Heart left ventricle (tissue), 13 donors: ENCODE measurements at regions not wholly inside any gene's neighbourhood (a gene's known extent, or its start where the extent isn't known, plus 50 kb on each side); places are given as distances from the start of the nearest gene placed in this dataset.

Source experiments
- POLR2A ChIP-seq, 2 donors: fragments of 450-650 bp; IDR thresholded peaks; one replicate each; pipeline ENCODE4 v1.6.1; 2017; ENCODE audit warnings: antibody characterized with exemption in 2 of 2, mild to moderate bottlenecking in 2 of 2, moderate library complexity in 2 of 2
- TF ChIP-seq, protein P1 (sequence below), 12 donors: fragments of 200-600 bp; sonication (generic) in 4 of 12; IDR thresholded peaks; one replicate each; pipeline versions ENCODE4 v1.5.0 to v1.8.0; 2018 to 2022; ENCODE audit warnings: antibody characterized with exemption in 12 of 12, mild to moderate bottlenecking in 5 of 12
- donor health status: ischemic (EF 13 %, LVEDD 7.1; RV severe dilation, severe dysfunction).
- donor health status: DM: no; HTN: yes; CAD: no.
- donor health status: DM: no; HTN: no; CAD: no.
- donor health status: ischemic (EF 25% LVEDD 6.9; RV normal size, moderate dysfunction).
- donor health status: ischemic (EF 25% LVEDD 5.7; RV mildly dilated, moderate dysfunction).
- donor health status: ischemic (EF 35%, LVEDD 5.7; RV mildly dilated, moderate dysfunction).
- donor health status: nonischemic (EF 11% LVEDD 7.7; RV severe dilation, severe dysfunction).
- donor health status: DM: yes; HTN: yes; CAD: no.
- donor health status: PGD.
- donor health status: ischemic (EF 29% LVEDD 5.4; RV normal size, mild dysfunction).
- donor health status: nonischemic (EF 23%, LVEDD 6.1; RV moderate dilation, normal function).

DNA sequence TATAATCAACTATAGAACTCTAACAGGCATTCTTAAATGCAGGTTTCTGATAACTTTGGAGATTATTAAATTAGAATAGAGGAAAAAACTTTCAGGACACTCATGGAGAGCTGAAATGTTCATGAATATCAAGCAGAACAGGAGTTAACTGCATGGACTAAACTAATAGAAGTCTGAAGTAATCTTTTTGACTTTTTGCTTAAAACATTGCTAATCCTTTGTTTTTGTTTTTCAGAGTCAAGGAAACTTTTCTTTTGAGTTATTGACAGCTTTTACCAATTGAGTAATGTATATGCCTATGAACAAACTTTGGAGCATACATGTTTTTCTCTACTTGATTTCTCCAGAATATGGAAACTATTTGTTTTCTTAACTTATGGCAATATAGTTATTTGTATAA is 112.5 kb downstream of the EIF4E start:
- TF ChIP-seq, protein P1, sequence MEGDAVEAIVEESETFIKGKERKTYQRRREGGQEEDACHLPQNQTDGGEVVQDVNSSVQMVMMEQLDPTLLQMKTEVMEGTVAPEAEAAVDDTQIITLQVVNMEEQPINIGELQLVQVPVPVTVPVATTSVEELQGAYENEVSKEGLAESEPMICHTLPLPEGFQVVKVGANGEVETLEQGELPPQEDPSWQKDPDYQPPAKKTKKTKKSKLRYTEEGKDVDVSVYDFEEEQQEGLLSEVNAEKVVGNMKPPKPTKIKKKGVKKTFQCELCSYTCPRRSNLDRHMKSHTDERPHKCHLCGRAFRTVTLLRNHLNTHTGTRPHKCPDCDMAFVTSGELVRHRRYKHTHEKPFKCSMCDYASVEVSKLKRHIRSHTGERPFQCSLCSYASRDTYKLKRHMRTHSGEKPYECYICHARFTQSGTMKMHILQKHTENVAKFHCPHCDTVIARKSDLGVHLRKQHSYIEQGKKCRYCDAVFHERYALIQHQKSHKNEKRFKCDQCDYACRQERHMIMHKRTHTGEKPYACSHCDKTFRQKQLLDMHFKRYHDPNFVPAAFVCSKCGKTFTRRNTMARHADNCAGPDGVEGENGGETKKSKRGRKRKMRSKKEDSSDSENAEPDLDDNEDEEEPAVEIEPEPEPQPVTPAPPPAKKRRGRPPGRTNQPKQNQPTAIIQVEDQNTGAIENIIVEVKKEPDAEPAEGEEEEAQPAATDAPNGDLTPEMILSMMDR (IDR thresholded peaks at IDR 0.05), result no peak
- no peak for TF ChIP-seq POLR2A (IDR thresholded peaks at IDR 0.05)
